ENCODE measurements at regions not wholly inside any gene's neighbourhood (a gene's known extent, or its start where the extent isn't known, plus 50 kb on each side); places are given as distances from the start of the nearest gene placed in this dataset.

DNA sequence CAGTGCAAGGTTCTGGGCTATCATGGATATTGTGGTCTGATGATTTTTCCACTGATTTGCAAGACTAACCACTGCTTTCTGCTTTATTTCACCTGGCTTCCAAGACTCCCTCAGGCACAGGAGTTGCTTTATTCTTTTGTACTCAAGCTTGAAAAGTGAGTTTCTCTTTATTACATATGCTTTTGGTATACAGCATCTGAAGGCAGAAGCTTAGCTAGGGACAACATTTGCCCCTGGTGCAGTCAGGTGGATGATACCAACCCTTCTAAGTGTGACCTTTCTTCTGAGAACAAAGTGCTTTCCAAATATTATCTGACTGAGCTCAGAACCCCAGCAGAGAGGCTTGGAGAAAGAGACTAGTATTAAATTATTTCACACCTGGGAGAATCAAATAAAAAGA lies 94.0 kb upstream of the PHACTR1 start:
- TF ChIP-seq EZH2 (IDR thresholded peaks at IDR 0.05; ENCODE audit: low read length, missing control alignments), result no peak
- TF ChIP-seq, protein P1, sequence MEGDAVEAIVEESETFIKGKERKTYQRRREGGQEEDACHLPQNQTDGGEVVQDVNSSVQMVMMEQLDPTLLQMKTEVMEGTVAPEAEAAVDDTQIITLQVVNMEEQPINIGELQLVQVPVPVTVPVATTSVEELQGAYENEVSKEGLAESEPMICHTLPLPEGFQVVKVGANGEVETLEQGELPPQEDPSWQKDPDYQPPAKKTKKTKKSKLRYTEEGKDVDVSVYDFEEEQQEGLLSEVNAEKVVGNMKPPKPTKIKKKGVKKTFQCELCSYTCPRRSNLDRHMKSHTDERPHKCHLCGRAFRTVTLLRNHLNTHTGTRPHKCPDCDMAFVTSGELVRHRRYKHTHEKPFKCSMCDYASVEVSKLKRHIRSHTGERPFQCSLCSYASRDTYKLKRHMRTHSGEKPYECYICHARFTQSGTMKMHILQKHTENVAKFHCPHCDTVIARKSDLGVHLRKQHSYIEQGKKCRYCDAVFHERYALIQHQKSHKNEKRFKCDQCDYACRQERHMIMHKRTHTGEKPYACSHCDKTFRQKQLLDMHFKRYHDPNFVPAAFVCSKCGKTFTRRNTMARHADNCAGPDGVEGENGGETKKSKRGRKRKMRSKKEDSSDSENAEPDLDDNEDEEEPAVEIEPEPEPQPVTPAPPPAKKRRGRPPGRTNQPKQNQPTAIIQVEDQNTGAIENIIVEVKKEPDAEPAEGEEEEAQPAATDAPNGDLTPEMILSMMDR (conservative IDR thresholded peaks at IDR 0.05 in 1 of 2, IDR thresholded peaks at IDR 0.05 in 1 of 2; ENCODE audit: low read depth in 1 of 2, low read length in 2 of 2), result no peak

DNA sequence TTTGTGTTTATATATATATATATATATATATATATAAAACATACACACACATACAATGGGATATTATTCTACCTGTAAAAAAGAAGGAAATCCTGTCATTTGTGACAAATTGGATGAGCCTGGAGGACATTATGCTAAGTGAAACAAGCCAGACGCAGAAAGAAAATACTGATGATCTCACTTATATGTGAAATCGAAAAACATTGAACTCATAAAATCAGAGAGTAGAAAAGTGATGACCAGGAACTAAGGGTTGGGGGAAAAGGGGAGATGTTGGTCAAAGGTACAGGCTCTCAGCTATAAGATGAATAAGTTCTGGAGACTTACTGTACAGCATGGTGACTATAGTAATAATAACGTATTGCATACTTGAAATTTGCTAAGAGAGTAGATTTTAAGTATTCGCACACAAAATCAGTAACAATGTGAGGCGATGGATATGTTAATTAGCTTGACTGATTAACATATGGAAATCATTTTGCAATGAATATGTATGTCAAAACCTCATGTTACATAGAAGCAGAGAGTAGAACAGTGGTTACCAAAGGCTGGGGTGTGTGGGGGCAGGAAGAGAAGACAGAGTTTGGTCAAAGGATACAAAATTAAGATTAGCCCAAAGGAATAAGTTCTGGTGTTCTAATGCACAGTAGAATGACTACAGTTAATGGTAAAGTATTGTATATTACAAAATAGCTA lies 92.3 kb upstream of the PHACTR1 start:
- H3K27ac ChIP-seq (ENCODE audit: insufficient read depth, low read length), result no peak overlapping the region
- H3K4me2 ChIP-seq (ENCODE audit: extremely low read depth, insufficient read depth, low read length), result no peak overlapping the region
- no peaks in the 10 kb centered on the region for H4K20me1 ChIP-seq (ENCODE audit: control insufficient read depth, extremely low read depth, insufficient read depth, low read length)
- no peaks in the 10 kb centered on the region for H3K79me2 ChIP-seq (ENCODE audit: control insufficient read depth, insufficient read depth, low read length)
- no peak for TF ChIP-seq EZH2 (IDR thresholded peaks at IDR 0.05; ENCODE audit: low read length, missing control alignments)
- TF ChIP-seq, protein P1 (conservative IDR thresholded peaks at IDR 0.05 in 1 of 2, IDR thresholded peaks at IDR 0.05 in 1 of 2; ENCODE audit: low read depth in 1 of 2, low read length in 2 of 2), result no peak
- no peak for DNase-seq (ENCODE audit: low read depth in 2 of 2)
- no peak overlapping the region for H2AFZ ChIP-seq (ENCODE audit: low read length)
- H3K36me3 ChIP-seq (ENCODE audit: control insufficient read depth, insufficient read depth, low read length), result no peaks in the 10 kb centered on the region
- no peaks in the 10 kb centered on the region for H3K4me1 ChIP-seq (ENCODE audit: control insufficient read depth, extremely low read depth, insufficient read depth, low read length)
- H3K4me3 ChIP-seq (replicated peaks in 1 of 4; ENCODE audit: control extremely low read depth in 1 of 4, insufficient read depth in 1 of 4, low read depth in 3 of 4, low read length in 4 of 4), result no peak overlapping the region
- H3K9ac ChIP-seq (ENCODE audit: insufficient read depth, low read length), result no peak overlapping the region
- H3K9me3 ChIP-seq (ENCODE audit: control insufficient read depth, insufficient read depth, low read depth, low read length), result no peaks in the 10 kb centered on the region
- no peaks in the 10 kb centered on the region for H3K27me3 ChIP-seq (ENCODE audit: control insufficient read depth, insufficient read depth, low read length)

More for the DNA sequence above, 94.0 kb upstream of the PHACTR1 start:
- Histone ChIP-seq H3K27ac (ENCODE audit: insufficient read depth, low read length) (no peak overlapping the region), H4K20me1 (ENCODE audit: control insufficient read depth, extremely low read depth, insufficient read depth, low read length) (no peaks in the 10 kb centered on the region), H3K9ac (ENCODE audit: insufficient read depth, low read length) (no peak overlapping the region), H3K9me3 (ENCODE audit: control insufficient read depth, insufficient read depth, low read depth, low read length) (no peaks in the 10 kb centered on the region), H3K36me3 (ENCODE audit: control insufficient read depth, insufficient read depth, low read length) (no peaks in the 10 kb centered on the region), H3K79me2 (ENCODE audit: control insufficient read depth, insufficient read depth, low read length) (no peaks in the 10 kb centered on the region), H3K4me2 (ENCODE audit: extremely low read depth, insufficient read depth, low read length) (no peak overlapping the region), H3K4me1 (ENCODE audit: control insufficient read depth, extremely low read depth, insufficient read depth, low read length) (no peaks in the 10 kb centered on the region), H2AFZ (ENCODE audit: low read length) (no peak overlapping the region), H3K4me3 (replicated peaks in 1 of 4; ENCODE audit: control extremely low read depth in 1 of 4, insufficient read depth in 1 of 4, low read depth in 3 of 4, low read length in 4 of 4) (no peak overlapping the region), H3K27me3 (ENCODE audit: control insufficient read depth, insufficient read depth, low read length) (no peaks in the 10 kb centered on the region)
- DNase-seq (ENCODE audit: low read depth in 2 of 2), result no peak

DNA sequence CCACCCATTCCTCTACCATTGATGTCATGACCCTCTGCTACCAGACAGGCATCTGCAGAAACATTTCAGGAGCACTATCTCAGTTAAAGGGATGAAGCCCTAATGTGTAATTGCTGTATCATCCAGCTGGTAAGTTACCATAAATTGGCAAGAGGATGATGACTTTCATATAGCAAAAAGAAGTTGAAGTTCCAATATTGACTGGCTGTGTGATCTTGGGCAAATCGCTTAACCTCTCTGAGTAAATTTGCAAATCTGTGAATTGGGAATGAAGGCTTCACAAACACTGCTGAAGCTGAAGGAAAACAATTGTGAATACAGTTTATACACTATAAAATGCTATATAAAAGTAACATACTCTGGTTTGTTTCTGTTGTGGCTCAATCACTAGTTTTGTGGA lies 89.5 kb upstream of the PHACTR1 start:
- no peak overlapping the region for H3K4me3 ChIP-seq (replicated peaks in 1 of 4; ENCODE audit: control extremely low read depth in 1 of 4, insufficient read depth in 1 of 4, low read depth in 3 of 4, low read length in 4 of 4)
- no peaks in the 10 kb centered on the region for H3K4me1 ChIP-seq (ENCODE audit: control insufficient read depth, extremely low read depth, insufficient read depth, low read length)
- H3K79me2 ChIP-seq (ENCODE audit: control insufficient read depth, insufficient read depth, low read length), result no peaks in the 10 kb centered on the region

More for the DNA sequence above, 89.5 kb upstream of the PHACTR1 start:
- no peak overlapping the region for H3K27ac ChIP-seq (ENCODE audit: insufficient read depth, low read length)
- no peak overlapping the region for H3K4me2 ChIP-seq (ENCODE audit: extremely low read depth, insufficient read depth, low read length)
- TF ChIP-seq EZH2 (IDR thresholded peaks at IDR 0.05; ENCODE audit: low read length, missing control alignments), result no peak
- TF ChIP-seq, protein P1 (conservative IDR thresholded peaks at IDR 0.05 in 1 of 2, IDR thresholded peaks at IDR 0.05 in 1 of 2; ENCODE audit: low read depth in 1 of 2, low read length in 2 of 2), result no peak
- no peaks in the 10 kb centered on the region for H3K9me3 ChIP-seq (ENCODE audit: control insufficient read depth, insufficient read depth, low read depth, low read length)
- no peaks in the 10 kb centered on the region for H3K27me3 ChIP-seq (ENCODE audit: control insufficient read depth, insufficient read depth, low read length)
- no peak for DNase-seq (ENCODE audit: low read depth in 2 of 2)
- no peaks in the 10 kb centered on the region for H4K20me1 ChIP-seq (ENCODE audit: control insufficient read depth, extremely low read depth, insufficient read depth, low read length)
- no peak overlapping the region for H2AFZ ChIP-seq (ENCODE audit: low read length)
- H3K36me3 ChIP-seq (ENCODE audit: control insufficient read depth, insufficient read depth, low read length), result no peaks in the 10 kb centered on the region
- H3K9ac ChIP-seq (ENCODE audit: insufficient read depth, low read length), result no peak overlapping the region

Data from fibroblast of lung (primary cell).